ENCODE measurements at regions not wholly inside any gene's neighbourhood (a gene's known extent, or its start where the extent isn't known, plus 50 kb on each side); places are given as distances from the start of the nearest gene placed in this dataset.
A peak's percentile ranks its signal among the peaks of the same experiment; 100 is the strongest.
"Not testable (repeated sequence)": the region's sequence is repeated elsewhere in the genome, so short reads cannot be mapped to it uniquely, and the experiment has no call there.

GRCh38 chr17:70577456-70577855 is 408.1 kb downstream of the KCNJ2 start:
- DNase-seq (ENCODE audit: low read depth), result no peak

DNA sequence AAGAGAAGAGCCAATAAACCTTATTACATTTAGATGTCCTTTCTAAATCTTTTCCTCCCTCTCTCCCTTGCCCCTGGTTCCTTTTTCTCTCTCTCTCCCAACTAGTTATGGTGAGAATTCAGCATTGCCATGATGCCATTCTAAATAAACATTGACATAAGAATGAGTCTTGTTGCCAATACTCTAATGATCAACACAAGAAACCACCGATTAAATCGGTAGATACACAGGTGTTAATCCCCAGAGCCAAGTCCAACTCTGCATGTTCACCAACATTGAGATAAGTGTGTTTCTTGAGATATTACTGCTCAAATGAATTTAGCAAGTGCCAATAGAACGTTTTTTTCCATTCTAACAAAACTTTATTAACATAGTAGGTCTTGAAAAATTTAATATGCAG is 412.1 kb downstream of the KCNJ2 start:
- no peak for DNase-seq (ENCODE audit: low read depth)

DNA sequence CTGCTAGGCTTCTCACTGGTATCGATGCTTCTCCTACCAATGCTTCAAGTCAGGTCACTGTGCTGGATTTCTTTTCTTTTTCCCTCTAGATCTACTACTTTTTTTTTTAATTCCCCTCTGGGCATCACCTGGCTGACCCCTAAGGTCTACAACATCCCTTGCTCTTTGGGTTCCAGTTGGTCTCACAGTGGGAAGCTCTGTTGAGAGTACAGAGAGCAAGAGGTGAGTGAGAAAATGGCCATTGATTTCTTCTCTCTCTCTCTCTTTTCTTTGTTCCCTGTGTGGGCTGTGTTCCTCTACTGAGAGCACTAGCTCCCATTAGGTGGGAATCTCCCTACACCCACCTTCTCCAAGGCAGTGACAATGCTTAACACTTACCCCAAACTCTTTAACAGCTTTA is 413.4 kb downstream of the KCNJ2 start:
- no peak for DNase-seq (ENCODE audit: low read depth)

DNA sequence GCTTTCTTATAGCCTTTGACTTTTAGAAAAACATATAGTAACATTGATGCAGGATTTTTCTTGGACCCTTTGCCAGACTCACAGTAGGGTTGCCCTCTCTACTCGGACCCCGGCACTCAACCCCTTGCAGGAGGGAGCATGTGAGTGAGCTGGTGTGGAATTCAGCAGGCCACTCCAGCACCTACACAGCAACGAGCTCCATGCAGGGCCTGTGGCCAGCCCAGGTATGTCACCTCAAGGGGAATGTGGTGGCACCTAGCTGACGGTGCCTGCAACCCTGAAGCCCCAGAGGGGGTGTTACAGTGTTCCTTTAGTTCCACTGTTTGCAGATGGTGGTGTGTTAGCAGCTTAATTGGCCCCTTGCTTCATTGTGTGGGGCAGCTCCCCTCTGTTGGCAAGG is 414.9 kb downstream of the KCNJ2 start:
- no peak for DNase-seq (ENCODE audit: low read depth)

- DNase-seq (ENCODE audit: low read depth), result peak; percentile 78
These were observed 418.7 kb downstream of the KCNJ2 start for GRCh38 chr17:70588003-70588402.

DNA sequence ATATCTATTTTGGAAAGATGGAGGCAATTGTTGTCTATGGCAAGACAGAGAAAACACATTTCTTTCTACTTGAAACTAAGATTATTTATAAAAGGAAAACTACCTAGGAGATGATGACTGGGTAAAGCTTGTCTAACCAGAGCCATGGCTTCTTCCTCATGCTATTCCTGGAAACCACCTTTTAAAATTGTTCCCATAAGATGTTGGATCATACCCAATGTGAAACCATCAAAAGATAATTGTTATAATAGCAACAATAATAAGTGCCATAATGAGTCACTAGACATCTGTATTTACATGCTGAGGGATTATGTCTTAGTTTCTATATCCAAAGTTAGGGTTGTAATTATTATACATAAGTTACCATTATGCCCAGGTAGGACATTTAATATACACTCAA is 428.4 kb downstream of the KCNJ2 start:
- no peak for DNase-seq (ENCODE audit: low read depth)

- no peak for DNase-seq (ENCODE audit: low read depth)
These were observed 429.9 kb downstream of the KCNJ2 start for GRCh38 chr17:70599198-70599597.

DNA sequence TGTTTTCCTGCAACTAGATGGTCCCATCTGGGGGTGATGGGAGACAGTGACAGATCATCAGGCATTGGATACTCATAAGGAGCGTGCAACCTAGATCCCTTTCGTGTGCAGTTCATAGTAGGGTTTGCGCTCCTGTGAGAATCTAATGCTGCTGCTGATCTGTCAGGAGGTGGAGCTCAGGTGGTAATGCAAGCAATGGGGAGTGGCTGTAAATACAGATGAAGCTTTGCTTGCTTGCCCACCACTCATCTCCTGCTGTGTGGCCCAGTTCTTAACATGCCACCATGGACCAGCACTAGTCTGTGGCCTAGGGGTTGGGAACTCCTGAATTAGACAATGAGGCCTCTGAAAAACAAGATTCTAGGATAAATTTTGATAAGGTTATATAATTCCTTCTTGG is 430.6 kb downstream of the KCNJ2 start:
- not testable (repeated sequence) for DNase-seq (ENCODE audit: low read depth)

- DNase-seq (ENCODE audit: low read depth), result no peak
These were observed 433.9 kb downstream of the KCNJ2 start for GRCh38 chr17:70603226-70603625.

DNA sequence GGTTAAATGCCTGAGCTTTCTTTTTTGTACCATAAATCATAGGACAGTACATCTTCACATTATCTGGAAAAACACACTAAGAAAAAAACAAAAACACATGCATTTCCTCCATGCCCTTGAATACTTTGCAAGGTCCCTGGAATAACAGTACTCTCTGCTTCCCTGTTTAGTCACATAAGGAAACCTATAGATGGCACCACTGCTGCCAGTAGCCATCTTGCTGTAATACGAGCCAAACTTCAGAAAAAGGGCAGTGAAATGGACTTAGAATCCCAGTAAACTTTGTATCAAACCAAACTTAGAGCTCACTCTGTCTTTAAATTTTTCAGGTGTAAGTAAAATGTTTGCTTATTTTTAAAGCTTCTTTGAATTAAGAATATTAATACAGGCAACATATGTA is 435.5 kb downstream of the KCNJ2 start:
- no peak for DNase-seq (ENCODE audit: low read depth)

- no peak for DNase-seq (ENCODE audit: low read depth)
These were observed 436.8 kb downstream of the KCNJ2 start for GRCh38 chr17:70606086-70606485.

GRCh38 chr17:70608193-70608592 is 438.9 kb downstream of the KCNJ2 start:
- peak; percentile 64 for DNase-seq (ENCODE audit: low read depth)

- DNase-seq (ENCODE audit: low read depth), result no peak
These were observed 439.6 kb downstream of the KCNJ2 start for GRCh38 chr17:70608957-70609356.

GRCh38 chr17:70609566-70609965 is 440.2 kb downstream of the KCNJ2 start:
- DNase-seq (ENCODE audit: low read depth), result no peak

- DNase-seq (ENCODE audit: low read depth), result no peak
These were observed 440.8 kb downstream of the KCNJ2 start for GRCh38 chr17:70610161-70610560.

GRCh38 chr17:70613681-70614080 is 444.3 kb downstream of the KCNJ2 start:
- DNase-seq (ENCODE audit: low read depth), result no peak

DNA sequence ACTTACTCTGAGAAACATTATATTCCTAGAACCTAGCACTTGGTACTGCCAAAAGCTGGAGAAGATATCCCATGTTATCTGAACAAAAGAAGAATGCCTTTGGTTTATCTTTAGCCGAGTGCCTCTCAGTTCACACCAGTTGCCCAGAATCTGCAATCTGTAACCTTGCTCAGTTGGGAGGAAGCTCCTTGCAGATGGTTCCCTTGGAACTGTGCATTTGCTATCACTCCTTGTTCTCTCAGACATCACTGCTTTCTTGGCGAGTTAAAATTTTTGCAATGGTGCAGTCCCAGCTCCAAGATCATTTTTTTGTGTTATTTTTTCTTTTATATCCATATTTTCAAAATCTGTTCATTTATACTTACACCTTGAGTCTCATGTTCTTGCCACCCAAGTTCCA is 446.5 kb downstream of the KCNJ2 start:
- DNase-seq (ENCODE audit: low read depth), result no peak

DNA sequence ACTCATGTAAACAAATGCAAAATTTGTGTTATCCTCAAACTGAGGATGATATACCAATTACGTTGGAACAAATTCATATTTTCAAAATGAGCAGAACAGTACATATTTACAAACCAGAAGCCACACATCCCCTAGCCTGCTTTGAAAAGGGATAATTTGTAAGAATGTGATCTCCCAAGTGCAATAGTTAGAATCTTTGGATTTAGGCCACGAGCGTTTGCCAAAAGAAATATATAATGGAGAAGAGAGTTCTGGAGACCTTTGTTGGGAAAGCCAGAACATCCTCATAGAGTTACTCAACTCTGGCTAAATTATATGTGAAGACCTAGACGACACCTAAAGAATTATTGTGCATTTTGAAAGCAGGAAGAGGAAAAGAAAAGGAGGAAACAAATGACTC is 449.3 kb downstream of the KCNJ2 start:
- DNase-seq (ENCODE audit: low read depth), result no peak

DNA sequence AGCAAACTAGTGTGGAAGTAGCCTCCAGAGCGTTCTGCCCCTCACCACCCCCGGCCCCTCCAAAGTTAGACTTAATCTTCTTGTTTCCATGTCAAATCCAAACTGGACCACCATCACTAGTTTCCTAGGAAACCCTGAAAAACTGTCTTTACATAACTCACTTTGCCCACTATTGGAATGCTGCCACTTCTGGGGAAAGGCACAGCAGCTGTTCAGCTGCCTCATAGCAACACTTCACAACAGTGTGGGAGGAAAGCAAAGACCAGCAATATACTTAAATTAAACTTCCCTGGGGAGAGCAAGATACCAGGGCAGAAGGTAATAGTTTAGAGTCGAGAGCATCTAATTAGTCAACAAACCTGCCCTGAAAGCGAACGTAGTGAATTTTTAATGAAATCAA is 452.2 kb downstream of the KCNJ2 start:
- no peak for DNase-seq (ENCODE audit: low read depth)

- peak; percentile 30 for DNase-seq (ENCODE audit: low read depth)
These were observed 453.3 kb downstream of the KCNJ2 start for GRCh38 chr17:70622368-70623260.

DNA sequence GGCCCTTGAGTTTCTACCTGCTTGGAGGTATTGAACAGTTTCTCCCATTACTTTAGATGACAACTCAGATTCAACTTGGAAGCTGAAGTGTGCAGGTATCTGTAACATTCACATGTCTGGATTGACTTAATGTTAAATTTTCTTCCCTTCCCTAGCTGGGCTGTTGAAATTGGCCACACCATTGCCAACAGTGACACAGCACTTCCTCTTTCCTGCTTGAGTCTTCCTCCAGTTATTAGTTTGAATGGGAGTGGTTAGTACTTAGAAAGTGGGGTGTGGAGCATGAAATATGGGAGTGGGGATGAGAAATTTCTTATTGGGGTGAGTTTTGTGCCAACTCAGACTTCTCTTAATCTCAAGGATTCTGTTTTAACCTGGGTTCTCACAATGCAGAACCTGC is 454.9 kb downstream of the KCNJ2 start:
- no peak for DNase-seq (ENCODE audit: low read depth)

DNA sequence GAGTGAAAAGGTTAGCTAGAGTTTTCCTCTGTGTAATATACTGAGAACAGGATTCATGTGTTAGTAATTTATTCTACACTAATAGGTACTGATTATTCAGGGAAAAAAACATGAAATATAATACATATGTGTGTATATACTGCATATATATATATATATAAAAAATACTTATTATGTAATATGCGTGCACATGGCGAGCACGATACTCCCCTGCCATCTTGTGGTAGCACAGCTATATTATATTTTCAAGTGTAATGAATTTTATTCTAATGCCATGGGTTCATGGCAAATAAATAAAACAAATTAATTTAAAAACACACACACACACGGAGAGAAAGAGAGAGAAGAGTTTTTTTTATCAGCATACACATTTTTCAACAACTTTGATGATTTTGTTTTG is 460.6 kb downstream of the KCNJ2 start:
- DNase-seq (ENCODE audit: low read depth), result no peak

GRCh38 chr17:70636517-70637133 is 467.3 kb downstream of the KCNJ2 start:
- peak; percentile 49 for DNase-seq (ENCODE audit: low read depth)

DNA sequence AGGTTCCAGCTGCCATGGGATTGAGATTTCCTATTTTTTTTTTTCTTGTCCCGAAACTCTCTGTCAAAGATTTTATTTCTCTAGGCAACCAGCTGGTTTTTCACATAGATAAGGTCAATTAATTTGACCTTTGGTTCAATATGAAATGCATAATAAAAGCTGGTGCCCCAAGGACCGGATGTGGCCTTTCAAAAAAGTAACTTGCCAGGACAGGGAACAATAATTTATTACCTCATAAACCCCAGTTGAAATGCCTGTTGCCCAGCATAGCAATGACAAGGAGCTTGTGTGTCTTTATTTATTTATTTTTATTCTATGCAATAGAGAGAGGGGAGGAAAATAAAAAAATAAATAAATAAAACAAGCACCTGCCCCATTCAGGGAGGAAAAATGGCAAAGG is 472.7 kb downstream of the KCNJ2 start:
- DNase-seq (ENCODE audit: low read depth), result peak; percentile 21
